HG03108 (cell line): ENCODE measurements at regions not wholly inside any gene's neighbourhood (a gene's known extent, or its start where the extent isn't known, plus 50 kb on each side); places are given as distances from the start of the nearest gene placed in this dataset.

Experiments
- ATAC-seq: cut with Tn5 transposase; IDR thresholded peaks from one replicate; pipeline ENCODE4 v1.9.1; 2021; ENCODE audit warnings: moderate library complexity; ENCODE audit not compliant: unreplicated experiment

GRCh38 chr10:60669501-60669900 is 108.8 kb upstream of the CDK1 start:
- ATAC-seq, result no peak

GRCh38 chr10:60666221-60666620 is 112.1 kb upstream of the CDK1 start:
- ATAC-seq, result no peak

- ATAC-seq, result no peak
Measured at GRCh38 chr10:60664859-60665258, 113.4 kb upstream of the CDK1 start.

- ATAC-seq, result no peak
Measured at GRCh38 chr10:60663850-60664249, 114.4 kb upstream of the CDK1 start.

GRCh38 chr10:60662917-60663614 is 115.2 kb upstream of the CDK1 start:
- no peak for ATAC-seq

- ATAC-seq, result no peak
Measured at GRCh38 chr10:60661637-60662036, 116.6 kb upstream of the CDK1 start.

- no peak for ATAC-seq
Measured at GRCh38 chr10:60660625-60661024, 117.7 kb upstream of the CDK1 start.

- ATAC-seq, result no peak
Measured at GRCh38 chr10:60654813-60655464, 123.3 kb upstream of the CDK1 start.

GRCh38 chr10:60652628-60653027 is 125.7 kb upstream of the CDK1 start:
- ATAC-seq, result peak; percentile 97

- no peak for ATAC-seq
Measured at GRCh38 chr10:60650378-60650800, 127.9 kb upstream of the CDK1 start.

- no peak for ATAC-seq
Measured at GRCh38 chr10:60649485-60650377, 128.5 kb upstream of the CDK1 start.

GRCh38 chr10:60648761-60649160 is 129.5 kb upstream of the CDK1 start:
- no peak for ATAC-seq

- ATAC-seq, result peak; percentile 56
Measured at GRCh38 chr10:60646966-60647796, 131.1 kb upstream of the CDK1 start.

GRCh38 chr10:60645980-60646379 is 132.3 kb upstream of the CDK1 start:
- ATAC-seq, result no peak

- no peak for ATAC-seq
Measured at GRCh38 chr10:60644436-60645130, 133.7 kb upstream of the CDK1 start.

GRCh38 chr10:60643874-60644273 is 134.4 kb upstream of the CDK1 start:
- ATAC-seq, result no peak

- no peak for ATAC-seq
Measured at GRCh38 chr10:60629332-60629731, 148.9 kb upstream of the CDK1 start.

- no peak for ATAC-seq
Measured at GRCh38 chr10:60627778-60628748, 150.2 kb upstream of the CDK1 start.

GRCh38 chr10:60626037-60626436 is 152.2 kb upstream of the CDK1 start:
- ATAC-seq, result no peak
